H1 (cell line): ENCODE measurements at regions not wholly inside any gene's neighbourhood (a gene's known extent, or its start where the extent isn't known, plus 50 kb on each side); places are given as distances from the start of the nearest gene placed in this dataset.

Experiments
- BCL11A ChIP-seq, 2 experiments: IDR thresholded peaks; one replicate each; pipeline ENCODE4 v1.6.1; 2011; ENCODE audit warnings: low read depth in 2 of 2, low read length in 2 of 2, mild to moderate bottlenecking in 2 of 2
- CHD7 ChIP-seq: fragments of 300-600 bp; sonication (generic); IDR thresholded peaks from 2 replicates; pipeline ENCODE4 v1.7.1; 2012; ENCODE audit warnings: low read length, moderate library complexity, mild to moderate bottlenecking, inconsistent platforms; ENCODE audit not compliant: insufficient replicate concordance
- CREB1 ChIP-seq: IDR thresholded peaks from 2 replicates; pipeline ENCODE4 v1.6.1; 2012; ENCODE audit warnings: inconsistent platforms
- SP1 ChIP-seq: IDR thresholded peaks from 2 replicates; pipeline ENCODE4 v1.6.1; 2011; ENCODE audit warnings: low read depth, low read length
- USF2 ChIP-seq: IDR thresholded peaks from 2 replicates; pipeline ENCODE4 v1.6.1; 2011; ENCODE audit warnings: low read length, improper control_type of control experiment

GRCh38 chr4:91936311-91936710 is 367.5 kb upstream of the GRID2 start (continued):
- TF ChIP-seq CHD7 (no peak), SP1 (no peak), USF2 (no peak), CREB1 (no peak), BCL11A (IDR thresholded peaks at IDR 0.05; ENCODE audit: low read depth in 2 of 2, low read length in 2 of 2) (no peak)
